ENCODE measurements at regions not wholly inside any gene's neighbourhood (a gene's known extent, or its start where the extent isn't known, plus 50 kb on each side); places are given as distances from the start of the nearest gene placed in this dataset.

DNA sequence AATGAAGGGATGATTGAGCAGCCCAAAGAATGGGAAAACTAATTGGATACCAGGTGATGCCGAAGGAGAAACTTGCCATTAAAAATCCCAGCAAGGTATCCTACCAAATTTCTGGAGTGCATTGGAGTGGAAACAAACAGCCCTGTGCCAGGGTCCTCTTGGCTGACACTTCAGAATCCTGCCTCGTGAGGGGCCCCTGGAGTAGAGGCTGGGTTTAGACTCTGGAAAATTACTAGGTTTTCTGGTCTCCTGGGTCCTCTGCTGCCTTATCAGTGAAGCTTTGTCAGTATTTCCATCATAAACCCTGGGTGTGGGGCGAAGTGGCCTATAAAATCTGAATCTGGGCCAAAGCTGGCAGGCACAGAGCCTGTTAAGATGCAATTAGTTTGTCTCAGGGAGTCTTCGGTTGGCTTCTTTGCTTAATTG is 289.2 kb upstream of the USP24 start:
- no peak for DNase-seq (ENCODE audit: low spot score)

- no peak for DNase-seq (ENCODE audit: low spot score)
Observed at GRCh38 chr1:55503663-55504305, 288.6 kb upstream of the USP24 start.

GRCh38 chr1:55500601-55501000 is 285.4 kb upstream of the USP24 start:
- DNase-seq (ENCODE audit: low spot score): no peak

DNA sequence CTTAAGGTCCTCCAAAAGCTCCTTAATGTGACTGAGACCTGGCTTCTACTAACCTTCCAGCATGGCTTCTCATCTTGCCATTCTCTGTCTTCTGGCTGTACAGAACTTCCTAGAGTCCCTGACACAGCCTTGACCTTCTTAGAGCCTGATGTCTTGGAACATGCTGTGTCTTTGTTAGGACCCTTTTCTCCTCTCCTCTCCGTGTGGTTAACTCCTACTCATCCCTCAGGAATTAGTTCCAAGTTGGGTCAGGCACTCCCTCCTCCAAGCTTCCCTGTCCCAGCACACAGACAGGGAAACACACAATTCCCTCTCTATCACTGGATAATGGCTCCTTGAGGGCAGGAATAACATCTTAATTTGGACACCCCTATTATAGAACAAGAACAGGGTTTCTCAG is 275.4 kb upstream of the USP24 start:
- DNase-seq (ENCODE audit: low spot score): no peak

DNA sequence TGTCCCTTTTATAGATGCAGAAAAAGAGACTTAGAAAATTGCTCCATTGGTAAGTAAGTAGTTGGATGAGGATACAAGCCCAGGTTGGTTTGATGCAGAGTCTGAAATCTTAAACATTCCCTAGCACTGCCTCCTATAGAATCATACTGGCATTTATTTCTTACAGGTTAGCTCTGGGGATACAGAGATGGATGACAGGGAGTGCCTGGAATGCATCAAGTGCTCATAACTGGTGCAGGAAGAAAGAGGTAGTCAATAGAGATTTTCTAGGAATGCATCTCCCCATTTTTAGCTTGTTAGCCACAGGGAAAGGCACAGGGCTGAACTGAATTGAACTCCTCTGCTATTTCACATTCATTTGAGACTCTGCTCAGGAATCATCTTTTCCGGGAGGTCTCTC is 269.0 kb upstream of the USP24 start:
- DNase-seq (ENCODE audit: low spot score): no peak

DNA sequence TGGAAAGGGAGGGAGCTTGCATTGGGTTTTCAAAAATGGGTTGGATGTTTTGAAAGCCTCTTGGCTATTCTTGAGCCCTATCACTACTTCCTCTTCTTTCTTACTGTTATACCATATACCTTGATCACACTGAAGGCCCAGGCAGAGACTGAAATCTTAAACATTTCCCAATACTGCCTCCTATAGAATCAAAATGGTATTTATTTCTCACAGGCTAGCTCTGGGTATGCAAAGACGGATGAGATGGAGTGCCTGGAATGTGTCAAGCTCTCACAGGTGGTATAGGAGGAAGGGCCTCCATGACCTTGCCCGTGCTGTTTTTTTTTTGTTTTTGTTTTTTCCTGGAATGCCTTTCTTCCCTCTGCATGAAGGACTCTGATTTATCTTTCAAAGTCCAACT is 268.4 kb upstream of the USP24 start:
- peak; percentile 47 for DNase-seq (ENCODE audit: low spot score)

- no peak for DNase-seq (ENCODE audit: low spot score)
Observed at GRCh38 chr1:55481634-55482033, 266.5 kb upstream of the USP24 start.

DNA sequence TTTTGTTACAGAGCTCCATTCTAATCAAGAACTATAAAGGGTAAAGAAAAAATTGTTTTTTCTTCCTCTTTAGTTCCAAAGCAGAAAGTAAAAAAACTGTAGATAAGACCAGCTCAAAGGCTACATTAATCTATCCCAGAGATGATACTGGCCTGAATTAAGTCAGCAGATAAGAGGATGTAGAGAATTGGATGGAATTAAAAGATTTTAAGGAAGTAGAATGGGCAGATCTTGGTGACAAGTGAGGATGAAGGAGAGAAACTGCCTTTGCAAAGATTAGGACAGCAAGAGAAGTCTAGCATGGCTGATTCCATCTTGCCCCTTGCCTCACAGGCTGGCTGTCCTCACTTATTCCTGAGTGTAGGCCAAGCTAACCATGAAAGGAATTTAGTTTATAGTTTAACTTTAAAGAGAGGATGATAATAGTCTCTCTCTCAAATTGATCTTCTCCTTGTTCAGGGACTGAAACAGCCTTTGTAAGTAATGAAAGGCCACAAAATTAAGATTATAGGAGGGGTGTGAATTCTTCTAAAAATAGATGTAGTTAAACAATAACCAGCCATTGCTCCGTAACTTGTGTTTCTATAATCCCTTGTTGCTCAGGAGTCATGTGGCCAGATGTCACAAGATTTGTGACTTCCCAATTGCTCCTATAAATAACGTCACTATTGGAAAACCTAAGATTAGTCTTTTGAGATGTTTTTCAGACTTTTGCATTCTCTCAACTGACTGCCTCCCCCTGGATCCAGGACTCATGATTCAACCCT is 265.0 kb upstream of the USP24 start:
- no peak for DNase-seq (ENCODE audit: low spot score)

DNA sequence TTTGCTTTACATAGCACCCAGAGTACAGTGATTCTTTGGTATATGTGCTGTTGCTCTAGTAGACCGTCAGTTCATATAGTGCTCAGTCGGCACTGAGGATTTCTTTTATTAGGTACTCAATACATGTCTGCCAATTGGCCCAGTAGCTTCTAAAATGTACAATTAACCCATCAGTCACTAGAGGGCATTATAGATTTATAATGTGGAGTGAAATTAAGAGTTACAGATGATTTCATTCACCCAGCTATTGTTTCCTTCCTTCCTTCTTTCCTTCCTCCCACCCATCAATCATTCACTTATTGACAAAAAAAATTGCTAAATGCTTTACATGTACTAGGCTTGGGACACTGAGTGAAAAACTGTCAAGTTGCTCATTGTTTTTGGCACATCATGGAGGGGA is 263.6 kb upstream of the USP24 start:
- peak; percentile 50 for DNase-seq (ENCODE audit: low spot score)

DNA sequence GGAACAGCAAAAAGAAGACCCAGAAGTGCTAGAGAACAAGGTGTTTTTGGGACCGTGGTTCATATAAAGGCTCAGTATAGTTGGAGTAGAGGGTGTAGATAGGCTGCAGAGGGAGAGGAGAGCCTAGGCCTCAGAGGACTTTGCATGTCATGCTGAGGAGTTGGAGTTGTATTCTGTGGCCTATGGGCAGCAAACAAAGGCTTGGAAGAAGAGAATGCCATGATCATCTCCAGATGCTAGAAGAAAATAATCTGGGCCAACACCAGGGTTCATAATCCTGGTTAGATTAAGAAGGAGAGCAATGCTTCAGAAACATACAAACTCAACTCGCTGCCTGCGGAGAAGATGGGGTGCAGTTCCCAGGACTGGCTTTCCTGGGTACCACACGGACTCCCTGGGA is 262.8 kb upstream of the USP24 start:
- no peak for DNase-seq (ENCODE audit: low spot score)

GRCh38 chr1:55476445-55477015 is 261.4 kb upstream of the USP24 start:
- no peak for DNase-seq (ENCODE audit: low spot score)

DNA sequence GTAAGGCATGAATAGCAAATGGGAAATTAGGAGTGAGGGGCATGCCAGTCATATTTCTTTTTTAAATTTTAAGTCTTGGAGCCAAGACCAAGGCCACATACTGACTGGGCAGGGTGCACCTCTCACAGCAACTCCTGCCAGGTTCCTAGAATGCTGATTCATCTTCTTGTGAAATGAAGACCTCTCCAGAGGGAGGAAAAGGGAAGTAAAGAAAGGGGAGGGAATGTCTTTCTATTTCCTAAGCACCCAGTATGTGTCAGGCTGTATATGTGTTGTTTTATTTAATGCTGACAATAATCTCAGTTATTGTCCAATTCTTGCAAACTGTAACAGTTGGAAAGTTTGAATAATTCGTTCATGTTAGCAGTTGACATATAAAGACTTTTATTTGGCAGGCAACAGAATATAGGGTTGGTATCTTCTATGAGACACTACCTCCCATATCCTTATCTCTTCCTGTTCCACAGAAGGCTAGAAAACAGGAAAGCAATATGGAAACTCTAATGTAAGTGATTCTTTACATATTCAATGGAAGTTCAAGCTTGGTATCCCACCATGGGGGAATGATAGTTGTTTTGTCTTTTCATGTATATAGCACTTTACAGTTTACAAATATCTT is 259.1 kb upstream of the USP24 start:
- no peak for DNase-seq (ENCODE audit: low spot score)

GRCh38 chr1:55473661-55474060 is 258.5 kb upstream of the USP24 start:
- no peak for DNase-seq (ENCODE audit: low spot score)

GRCh38 chr1:55472784-55473183 is 257.6 kb upstream of the USP24 start:
- peak; percentile 28 for DNase-seq (ENCODE audit: low spot score)

DNA sequence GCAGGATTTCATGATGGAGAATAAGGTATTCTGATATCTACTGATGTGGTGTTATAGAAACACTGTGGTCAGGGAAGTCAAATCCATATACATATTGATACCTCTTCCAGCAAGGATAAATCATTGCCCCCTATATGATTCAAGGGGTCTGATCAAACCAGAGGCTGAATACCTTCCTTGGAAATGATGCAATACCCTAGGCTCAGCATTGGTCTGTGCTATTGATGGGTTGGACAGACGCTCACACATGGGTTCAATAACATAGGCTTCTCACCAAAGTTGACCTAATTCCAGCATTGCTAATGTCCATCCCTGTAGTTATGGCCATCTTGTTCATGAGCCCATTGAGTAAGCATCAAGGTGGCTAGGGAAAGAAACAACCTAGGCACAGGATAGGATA is 257.0 kb upstream of the USP24 start:
- no peak for DNase-seq (ENCODE audit: low spot score)

DNA sequence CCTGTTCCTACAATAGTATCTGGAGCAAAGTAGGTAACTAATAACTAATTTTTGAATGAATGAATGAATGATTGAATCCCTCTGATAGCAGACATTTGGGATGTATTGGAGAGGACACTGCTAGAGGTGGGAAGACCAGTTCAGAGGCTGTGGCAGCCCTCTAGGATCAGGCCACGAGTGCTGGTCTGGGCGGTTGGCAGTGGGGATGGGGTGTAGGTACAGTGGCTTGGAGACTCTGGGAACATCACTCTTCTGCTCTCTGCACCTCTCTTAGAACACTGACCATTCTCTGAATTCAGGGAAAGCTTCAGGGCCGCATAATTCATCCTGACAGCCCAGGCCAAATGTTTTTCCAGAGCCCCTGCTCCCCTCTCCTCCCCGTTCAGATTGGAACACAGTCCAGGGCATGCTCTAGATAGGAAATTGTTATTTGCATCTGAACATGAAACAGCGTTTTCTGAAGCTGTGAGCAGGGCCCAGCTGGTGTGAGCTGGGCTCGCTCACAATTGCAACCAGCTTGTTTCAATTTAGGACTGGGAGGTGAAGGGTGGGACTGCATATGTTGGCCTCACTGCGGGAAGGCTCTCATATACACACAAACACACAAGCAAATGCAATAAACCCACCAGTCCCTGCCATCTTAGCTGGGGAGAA is 253.1 kb upstream of the USP24 start:
- no peak for DNase-seq (ENCODE audit: low spot score)

DNA sequence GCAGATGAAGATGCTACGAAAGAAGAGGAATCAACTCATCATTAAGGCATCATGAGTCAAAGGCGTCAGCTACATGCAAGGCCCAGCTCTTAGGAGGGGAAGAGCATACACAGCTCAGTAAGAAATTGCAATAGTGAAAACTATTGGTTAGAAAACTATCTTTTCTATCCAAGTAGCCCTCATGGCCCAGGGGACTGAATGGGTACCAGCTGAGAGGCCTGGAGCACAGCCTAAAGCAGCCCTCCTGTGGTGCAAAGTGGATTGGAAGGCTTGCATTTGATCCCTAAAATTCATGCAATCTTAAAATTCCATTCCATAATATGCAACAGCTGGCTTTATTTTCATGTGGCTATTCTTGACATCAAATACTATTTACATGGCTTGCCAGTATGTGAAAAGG is 251.8 kb upstream of the USP24 start:
- no peak for DNase-seq (ENCODE audit: low spot score)

DNA sequence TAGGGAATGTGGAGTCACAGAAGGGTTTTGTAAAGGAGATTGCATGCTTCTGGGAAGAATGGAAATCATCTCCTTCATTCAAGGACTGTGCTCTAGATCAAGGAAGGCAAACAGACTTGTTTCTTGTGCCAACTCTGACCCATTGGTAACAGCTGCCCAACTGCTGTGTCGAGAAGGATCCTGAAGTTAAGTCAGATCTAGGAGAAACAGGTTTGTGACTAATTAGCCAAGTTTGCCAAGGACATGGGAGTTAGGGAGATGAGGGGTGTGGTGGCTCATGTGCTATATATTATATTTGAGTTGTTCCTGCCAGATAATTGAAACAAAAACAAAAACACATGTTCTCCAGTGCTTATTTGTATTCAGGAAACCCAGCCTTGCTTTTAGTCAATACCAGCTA is 251.2 kb upstream of the USP24 start:
- no peak for DNase-seq (ENCODE audit: low spot score)

GRCh38 chr1:55464550-55464949 is 249.4 kb upstream of the USP24 start:
- no peak for DNase-seq (ENCODE audit: low spot score)

DNA sequence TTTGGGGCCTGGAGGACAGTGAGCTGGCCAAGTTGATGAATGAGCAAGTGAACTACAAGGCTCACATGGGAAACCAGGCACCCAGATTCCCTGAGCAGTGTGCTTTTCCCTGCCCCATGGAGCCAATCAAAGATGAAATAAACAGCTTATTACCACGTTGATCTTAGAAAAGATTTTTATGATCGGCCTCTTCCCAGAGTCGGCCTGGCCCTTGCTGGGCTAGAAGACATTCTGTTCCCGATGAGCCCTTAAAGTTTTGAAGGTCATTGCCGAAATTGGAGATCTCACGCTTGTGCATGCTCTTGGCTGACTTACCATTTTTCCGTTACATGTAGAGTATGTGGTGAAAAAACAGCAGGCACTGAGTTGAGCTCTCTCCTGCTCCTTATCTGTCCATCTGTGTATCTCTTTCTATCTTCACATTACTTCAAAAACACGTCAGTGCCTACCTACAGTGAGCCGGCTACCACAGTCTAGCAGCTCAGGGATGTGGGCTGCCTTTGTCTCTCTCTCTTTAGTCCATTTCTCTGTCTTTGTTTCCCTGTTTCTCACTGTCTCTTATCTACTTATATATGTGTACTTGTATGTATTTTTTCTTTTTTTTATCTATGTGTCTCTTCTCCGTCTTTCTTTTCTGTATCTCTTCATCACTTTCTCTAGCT is 248.8 kb upstream of the USP24 start:
- no peak for DNase-seq (ENCODE audit: low spot score)

GRCh38 chr1:55457874-55458273 is 242.7 kb upstream of the USP24 start:
- no peak for DNase-seq (ENCODE audit: low spot score)

- DNase-seq (ENCODE audit: low spot score): no peak
Observed at GRCh38 chr1:55456971-55457370, 241.8 kb upstream of the USP24 start.

Data from iPS-NIHi11 (cell line).